Activated CD8-positive, alpha-beta memory T cell treated with anti-CD3 and anti-CD28 coated beads, Interleukin-2, amount 10 ng/mL, durations not matched to agents 7 days and 5 days (primary cell): ENCODE measurements at regions not wholly inside any gene's neighbourhood (a gene's known extent, or its start where the extent isn't known, plus 50 kb on each side); places are given as distances from the start of the nearest gene placed in this dataset.

Source experiments
- ATAC-seq: fragments of 150-1000 bp; cut with Tn5 transposase; one replicate; pipeline ENCODE4 v1.10.0; 2021; ENCODE audit warnings: moderate library complexity
- CTCF ChIA-PET: fragments of 350-600 bp; sonication (Branson Sonifier 250); formaldehyde crosslinking; loops from one replicate; lab custom pipeline; 2021; ENCODE audit warnings: antibody characterized with exemption; lab: Charles Lee
- DNase-seq: peaks from one replicate; pipeline ENCODE4 v3.0.0-alpha.2; 2020
- H3K27ac Mint-ChIP-seq: one replicate; pipeline ENCODE4 v1.8.0; 2021; ENCODE audit warnings: mild to moderate bottlenecking, mixed read lengths
- H3K27me3 Mint-ChIP-seq: one replicate; pipeline ENCODE4 v1.8.0; 2021; ENCODE audit warnings: mixed read lengths
- H3K36me3 Mint-ChIP-seq: one replicate; pipeline ENCODE4 v1.8.0; 2021; ENCODE audit warnings: mild to moderate bottlenecking, mixed read lengths
- H3K4me1 Mint-ChIP-seq: one replicate; pipeline ENCODE4 v1.8.0; 2021; ENCODE audit warnings: mixed read lengths
- H3K4me3 Mint-ChIP-seq: one replicate; pipeline ENCODE4 v1.8.0; 2021; ENCODE audit warnings: mild to moderate bottlenecking, moderate library complexity, mixed read lengths
- H3K9me3 Mint-ChIP-seq: one replicate; pipeline ENCODE4 v1.8.0; 2022; ENCODE audit warnings: low read depth, mixed read lengths

DNA sequence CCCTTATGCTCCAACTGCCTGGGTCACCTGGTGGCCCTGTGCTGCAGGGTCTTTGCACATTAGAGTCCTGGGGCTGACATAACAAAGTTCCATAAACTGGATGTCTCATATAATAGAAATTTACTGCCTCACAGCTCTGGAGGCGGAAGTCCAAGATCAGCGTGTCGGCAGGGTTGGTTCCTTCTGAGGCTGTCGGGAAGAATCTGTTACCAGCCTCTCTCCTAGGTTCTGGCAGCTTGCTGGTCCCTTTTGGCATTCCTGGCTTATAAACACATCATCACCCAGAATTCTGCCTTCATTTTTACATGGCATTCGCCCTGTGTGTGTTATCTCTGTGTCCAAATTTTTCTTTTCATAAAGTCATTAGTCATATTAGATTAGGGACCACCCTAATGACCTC is 170.5 kb downstream of the NDUFA10 start:
- H3K4me3 Mint-ChIP-seq, result no peak overlapping the region
- H3K27me3 Mint-ChIP-seq, result peaks cover 18% of the 10 kb centered on the region
- no peak for ATAC-seq
- no peaks in the 10 kb centered on the region for H3K36me3 Mint-ChIP-seq
- CTCF ChIA-PET, result no interaction called here
- H3K4me1 Mint-ChIP-seq, result no peaks in the 10 kb centered on the region
- no peak overlapping the region for H3K27ac Mint-ChIP-seq
- no peak for DNase-seq
- H3K9me3 Mint-ChIP-seq, result no peaks in the 10 kb centered on the region

- no peaks in the 10 kb centered on the region for H3K9me3 Mint-ChIP-seq
- no peaks in the 10 kb centered on the region for H3K4me1 Mint-ChIP-seq
- peaks cover 12% of the 10 kb centered on the region for H3K27me3 Mint-ChIP-seq
- CTCF ChIA-PET, result interaction anchor here (0.5 kb wide), 1 partner anchor 30 kb away, joined by 3 read pairs; no protein-coding TSS in a partner anchor
- DNase-seq, result no peak
- no peak overlapping the region for H3K4me3 Mint-ChIP-seq
- ATAC-seq, result no peak
- no peaks in the 10 kb centered on the region for H3K36me3 Mint-ChIP-seq
- H3K27ac Mint-ChIP-seq, result no peak overlapping the region
Observed at GRCh38 chr2:239853706-239854327, 171.3 kb downstream of the NDUFA10 start.

DNA sequence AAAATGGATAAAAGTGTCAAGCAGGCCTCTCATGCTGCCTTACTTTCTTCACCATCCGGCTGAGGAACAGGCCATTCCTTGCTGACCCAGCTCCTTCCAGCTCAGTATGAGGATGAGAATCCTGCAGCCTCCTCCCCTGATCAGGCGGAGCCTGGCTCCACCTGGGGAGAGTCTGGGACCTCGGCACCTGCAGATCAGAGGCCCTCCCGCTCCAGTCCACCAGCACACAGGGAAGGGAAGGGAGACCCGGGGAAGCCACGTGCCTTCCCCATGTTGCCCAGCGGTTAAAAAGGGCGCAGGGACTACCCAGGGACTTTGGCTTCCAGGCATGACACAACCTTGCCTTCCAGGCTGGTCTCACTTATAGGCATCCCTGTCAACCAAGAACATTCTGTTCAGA is 172.0 kb downstream of the NDUFA10 start:
- DNase-seq, result no peak
- no peak overlapping the region for H3K27ac Mint-ChIP-seq
- CTCF ChIA-PET, result no interaction called here
- no peak overlapping the region for H3K4me3 Mint-ChIP-seq
- H3K36me3 Mint-ChIP-seq, result no peaks in the 10 kb centered on the region
- no peaks in the 10 kb centered on the region for H3K4me1 Mint-ChIP-seq
- no peak for ATAC-seq
- peaks cover 11% of the 10 kb centered on the region for H3K27me3 Mint-ChIP-seq
- no peaks in the 10 kb centered on the region for H3K9me3 Mint-ChIP-seq

- H3K27ac Mint-ChIP-seq, result no peak overlapping the region
- no peaks in the 10 kb centered on the region for H3K36me3 Mint-ChIP-seq
- CTCF ChIA-PET, result no interaction called here
- no peaks in the 10 kb centered on the region for H3K4me1 Mint-ChIP-seq
- DNase-seq (no peak), ATAC-seq (no peak)
- H3K27me3 Mint-ChIP-seq, result peaks cover 12% of the 10 kb centered on the region
- no peak overlapping the region for H3K4me3 Mint-ChIP-seq
- H3K9me3 Mint-ChIP-seq, result no peaks in the 10 kb centered on the region
Observed at GRCh38 chr2:239852272-239852671, 172.9 kb downstream of the NDUFA10 start.

- no peak for DNase-seq
- no peak overlapping the region for H3K4me3 Mint-ChIP-seq
- H3K4me1 Mint-ChIP-seq, result peaks cover 9% of the 10 kb centered on the region
- no peak for ATAC-seq
- no peaks in the 10 kb centered on the region for H3K36me3 Mint-ChIP-seq
- H3K27me3 Mint-ChIP-seq, result peaks cover 35% of the 10 kb centered on the region
- CTCF ChIA-PET, result interaction anchor here (1.1 kb wide), 1 partner anchor 9 kb away, joined by 4 read pairs; no protein-coding TSS in a partner anchor
- peaks cover 5% of the 10 kb centered on the region for H3K9me3 Mint-ChIP-seq
- no peak overlapping the region for H3K27ac Mint-ChIP-seq
Observed at GRCh38 chr2:239846789-239847676, 178.1 kb downstream of the NDUFA10 start.

- Mint-ChIP-seq H3K27me3 (peaks cover 38% of the 10 kb centered on the region), H3K4me3 (no peak overlapping the region), H3K4me1 (peaks cover 9% of the 10 kb centered on the region), H3K36me3 (no peaks in the 10 kb centered on the region), H3K9me3 (peaks cover 5% of the 10 kb centered on the region), H3K27ac (no peak overlapping the region)
- CTCF ChIA-PET, result no interaction called here
- DNase-seq (no peak), ATAC-seq (no peak)
Observed at GRCh38 chr2:239845968-239846367, 179.2 kb downstream of the NDUFA10 start.

- Mint-ChIP-seq H3K36me3 (no peaks in the 10 kb centered on the region), H3K27me3 (peaks cover 29% of the 10 kb centered on the region), H3K27ac (no peak overlapping the region), H3K4me1 (no peaks in the 10 kb centered on the region), H3K4me3 (no peak overlapping the region), H3K9me3 (peaks cover 3% of the 10 kb centered on the region)
- CTCF ChIA-PET, result no interaction called here
- peak; percentile 30 for DNase-seq
- no peak for ATAC-seq
Observed at GRCh38 chr2:239839306-239839705, 185.8 kb downstream of the NDUFA10 start.

DNA sequence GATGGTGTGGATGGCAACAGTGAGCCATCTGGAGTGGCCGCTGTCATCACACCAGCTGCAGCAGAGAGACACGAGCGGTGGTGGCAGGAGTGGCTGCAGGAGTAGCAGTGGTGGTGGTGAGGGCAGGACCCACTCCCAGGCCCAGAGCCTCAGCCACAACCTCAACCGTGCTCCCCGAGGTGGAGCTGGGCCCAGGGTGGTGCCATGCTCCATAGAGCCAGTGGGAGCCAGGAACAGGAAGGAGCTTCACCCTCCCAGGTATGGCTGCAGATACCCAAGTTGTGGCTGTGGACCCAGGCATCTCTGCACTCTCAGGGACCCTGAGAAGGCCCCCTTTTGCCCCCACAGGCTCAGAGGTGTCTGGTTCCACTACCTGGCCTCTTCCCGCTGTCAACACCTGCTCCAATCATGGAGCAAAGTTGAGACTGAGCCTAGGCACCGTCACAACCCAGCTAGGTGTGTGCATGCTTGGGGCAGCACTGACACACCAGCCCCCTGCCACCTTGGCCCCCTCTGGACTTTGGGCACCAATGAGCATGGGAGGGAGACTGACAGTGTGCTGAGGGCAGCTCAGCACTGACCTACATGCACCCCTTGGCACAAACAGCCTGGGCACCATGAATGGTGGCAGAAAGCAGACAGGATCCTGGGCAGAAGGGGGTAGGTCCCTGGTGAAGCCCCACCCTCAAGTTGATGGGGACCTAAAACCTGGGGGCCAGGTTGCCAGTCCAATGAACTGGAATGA is 188.9 kb downstream of the NDUFA10 start:
- DNase-seq (peak; percentile 23), ATAC-seq (no peak)
- CTCF ChIA-PET, result no interaction called here
- Mint-ChIP-seq H3K36me3 (no peaks in the 10 kb centered on the region), H3K27ac (no peak overlapping the region), H3K9me3 (peaks cover 3% of the 10 kb centered on the region), H3K4me3 (no peak overlapping the region), H3K27me3 (peaks cover 7% of the 10 kb centered on the region), H3K4me1 (no peaks in the 10 kb centered on the region)

- ATAC-seq, result no peak
- Mint-ChIP-seq H3K27ac (no peak overlapping the region), H3K27me3 (peaks cover 2% of the 10 kb centered on the region), H3K9me3 (peaks cover 3% of the 10 kb centered on the region), H3K36me3 (no peaks in the 10 kb centered on the region), H3K4me1 (no peaks in the 10 kb centered on the region), H3K4me3 (no peak overlapping the region)
- no peak for DNase-seq
- CTCF ChIA-PET, result interaction anchor here (0.7 kb wide), 1 partner anchor 548 kb away, joined by 3 read pairs; no protein-coding TSS in a partner anchor
Observed at GRCh38 chr2:239835056-239835455, 190.1 kb downstream of the NDUFA10 start.

- CTCF ChIA-PET, result no interaction called here
- no peak overlapping the region for H3K27ac Mint-ChIP-seq
- no peaks in the 10 kb centered on the region for H3K4me1 Mint-ChIP-seq
- DNase-seq (peak; percentile 31), ATAC-seq (no peak)
- H3K27me3 Mint-ChIP-seq, result no peaks in the 10 kb centered on the region
- H3K4me3 Mint-ChIP-seq, result no peak overlapping the region
- peaks cover 3% of the 10 kb centered on the region for H3K9me3 Mint-ChIP-seq
- H3K36me3 Mint-ChIP-seq, result no peaks in the 10 kb centered on the region
Observed at GRCh38 chr2:239834143-239834542, 191.0 kb downstream of the NDUFA10 start.

DNA sequence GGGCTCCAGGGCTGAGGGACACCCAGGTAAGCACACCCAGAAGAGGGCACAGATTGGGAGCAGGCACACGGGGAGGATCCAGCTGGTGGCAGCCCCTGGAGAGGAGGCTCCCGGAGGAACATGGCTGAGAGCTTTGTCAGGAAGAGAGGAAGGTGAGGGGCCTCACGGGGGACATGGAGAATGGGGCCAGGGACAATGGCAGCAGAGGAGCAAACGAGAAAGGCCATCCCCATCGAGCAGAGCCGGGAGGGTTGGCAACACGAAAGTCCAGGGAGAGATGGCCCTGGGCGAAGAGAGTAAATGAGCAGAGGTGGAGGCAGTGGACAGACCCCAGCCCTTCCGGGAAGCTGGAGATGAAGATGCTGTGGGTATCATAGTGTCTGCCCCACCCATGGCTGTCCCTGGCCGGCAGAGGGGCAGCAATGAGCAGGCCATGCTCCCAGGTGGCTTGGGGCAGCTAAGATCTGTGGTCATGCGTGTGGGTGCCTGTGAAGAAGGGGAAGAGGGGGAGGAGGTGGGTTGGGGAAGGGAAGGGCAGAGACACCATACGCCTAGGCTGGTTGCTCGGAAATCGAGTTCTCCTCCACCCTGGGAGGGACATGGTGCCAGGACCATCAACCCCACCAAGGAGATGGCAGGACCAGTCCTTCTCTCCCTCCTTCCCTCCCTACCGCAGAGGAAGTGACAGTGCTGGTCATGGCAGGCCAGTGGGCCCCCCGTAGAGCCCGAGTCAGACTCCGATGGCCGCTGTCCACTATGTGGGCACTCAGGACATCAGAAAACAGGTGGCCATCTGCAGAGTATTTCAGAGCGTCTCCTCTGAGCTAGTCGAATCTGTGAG is 191.7 kb downstream of the NDUFA10 start:
- Mint-ChIP-seq H3K27ac (no peak overlapping the region), H3K27me3 (no peaks in the 10 kb centered on the region), H3K4me3 (no peak overlapping the region), H3K36me3 (no peaks in the 10 kb centered on the region), H3K9me3 (peaks cover 3% of the 10 kb centered on the region), H3K4me1 (no peaks in the 10 kb centered on the region)
- ATAC-seq (no peak), DNase-seq (peak; percentile 14)
- CTCF ChIA-PET, result no interaction called here

- Mint-ChIP-seq H3K27ac (no peak overlapping the region), H3K27me3 (no peaks in the 10 kb centered on the region), H3K9me3 (peaks cover 3% of the 10 kb centered on the region), H3K4me3 (no peak overlapping the region), H3K36me3 (no peaks in the 10 kb centered on the region), H3K4me1 (no peaks in the 10 kb centered on the region)
- peak; percentile 34 for DNase-seq
- no peak for ATAC-seq
- CTCF ChIA-PET, result no interaction called here
Observed at GRCh38 chr2:239832490-239833268, 192.5 kb downstream of the NDUFA10 start.
